ENCODE measurements at regions not wholly inside any gene's neighbourhood (a gene's known extent, or its start where the extent isn't known, plus 50 kb on each side); places are given as distances from the start of the nearest gene placed in this dataset.

DNA sequence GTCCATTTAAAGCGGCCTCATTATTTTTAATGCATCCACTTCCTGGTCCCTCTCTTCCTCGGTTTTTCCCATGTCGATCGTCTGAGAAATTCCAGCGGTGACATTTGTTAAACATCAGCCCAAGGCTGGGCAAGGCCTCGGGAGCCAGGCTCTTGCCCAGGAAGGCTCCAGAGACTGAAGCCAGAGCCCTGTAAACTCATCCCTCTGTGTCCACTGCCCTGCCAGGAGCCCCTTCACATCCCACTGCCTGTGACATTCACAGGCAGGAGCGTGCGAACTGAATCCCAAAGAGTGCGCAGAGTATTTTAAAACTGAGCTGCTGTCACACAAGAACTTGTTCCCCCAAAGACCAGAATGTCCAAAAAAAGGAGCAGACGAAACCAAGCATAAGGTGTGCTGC lies 56.5 kb upstream of the ANO1 start:
- no peak overlapping the region for H3K27ac ChIP-seq (ENCODE audit: low read depth, low read length, severe bottlenecking)
- 93 to 94% methylated on average over 8 to 10 of the region's 10 CpGs for WGBS, 2 experiments (ENCODE audit: insufficient coverage in 2 of 2)

DNA sequence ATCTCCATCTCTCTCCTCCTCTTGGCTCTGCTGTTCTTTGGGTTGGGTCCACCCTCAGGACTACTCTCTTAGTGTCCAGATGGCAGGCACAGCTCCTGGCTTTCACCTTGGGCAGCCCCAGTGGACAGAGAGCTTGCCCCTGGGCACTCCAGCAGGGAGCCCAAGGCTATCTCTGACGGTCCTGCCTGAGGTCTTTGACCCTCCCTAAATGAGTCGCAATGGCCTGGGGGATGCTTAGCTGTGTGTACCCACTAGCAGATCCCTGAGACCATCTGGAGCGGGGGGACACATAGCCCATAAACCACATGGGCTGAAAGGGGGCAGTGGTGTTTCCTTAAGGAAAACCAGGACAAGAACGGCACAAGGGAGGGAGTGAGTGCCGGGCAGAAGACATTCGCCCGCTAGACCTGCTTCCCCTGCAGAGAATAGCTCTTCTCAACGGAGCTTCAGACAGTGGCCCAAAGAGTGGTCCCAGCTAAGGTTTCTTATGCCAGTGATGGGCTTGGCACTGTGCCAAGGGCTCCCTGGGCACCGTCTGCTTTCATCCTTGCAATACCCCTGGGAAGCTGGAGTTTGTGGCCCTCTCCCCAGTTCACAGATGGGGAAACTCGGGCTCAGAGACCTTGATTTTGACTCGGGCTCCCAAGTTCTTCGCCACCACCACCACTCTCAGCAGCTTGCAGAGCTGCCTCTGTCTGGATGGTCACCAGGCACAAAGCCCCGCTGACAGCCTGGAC lies 53.9 kb upstream of the ANO1 start:
- Histone ChIP-seq H3K9me3 (ENCODE audit: control insufficient read depth, low read length) (peaks cover 4% of the 10 kb centered on the region), H3K27ac (ENCODE audit: low read depth, low read length, severe bottlenecking) (no peak overlapping the region), H3K4me1 (ENCODE audit: control insufficient read depth, insufficient read depth, low read length, poor library complexity, severe bottlenecking) (peaks cover 6% of the 10 kb centered on the region), H3K36me3 (ENCODE audit: control insufficient read depth, insufficient read depth, low read length) (no peaks in the 10 kb centered on the region), H3K4me3 (ENCODE audit: extremely low read depth, insufficient read depth, low read length, poor library complexity, severe bottlenecking) (no peak overlapping the region)
- WGBS, 2 experiments (ENCODE audit: insufficient coverage in 2 of 2): 86 to 90% methylated on average over 10 to 12 of the region's 13 CpGs

More for the DNA sequence above, 56.5 kb upstream of the ANO1 start:
- Histone ChIP-seq H3K4me3 (ENCODE audit: extremely low read depth, insufficient read depth, low read length, poor library complexity, severe bottlenecking) (no peak overlapping the region), H3K9me3 (ENCODE audit: control insufficient read depth, low read length) (peaks cover 4% of the 10 kb centered on the region), H3K36me3 (ENCODE audit: control insufficient read depth, insufficient read depth, low read length) (no peaks in the 10 kb centered on the region), H3K4me1 (ENCODE audit: control insufficient read depth, insufficient read depth, low read length, poor library complexity, severe bottlenecking) (peaks cover 3% of the 10 kb centered on the region)

GRCh38 chr11:70024773-70025045 lies 53.4 kb upstream of the ANO1 start:
- 95 to 100% methylated on average over 2 to 3 of the region's 3 CpGs for WGBS, 2 experiments (ENCODE audit: insufficient coverage in 2 of 2)
- H3K27ac ChIP-seq (ENCODE audit: low read depth, low read length, severe bottlenecking): no peak overlapping the region

DNA sequence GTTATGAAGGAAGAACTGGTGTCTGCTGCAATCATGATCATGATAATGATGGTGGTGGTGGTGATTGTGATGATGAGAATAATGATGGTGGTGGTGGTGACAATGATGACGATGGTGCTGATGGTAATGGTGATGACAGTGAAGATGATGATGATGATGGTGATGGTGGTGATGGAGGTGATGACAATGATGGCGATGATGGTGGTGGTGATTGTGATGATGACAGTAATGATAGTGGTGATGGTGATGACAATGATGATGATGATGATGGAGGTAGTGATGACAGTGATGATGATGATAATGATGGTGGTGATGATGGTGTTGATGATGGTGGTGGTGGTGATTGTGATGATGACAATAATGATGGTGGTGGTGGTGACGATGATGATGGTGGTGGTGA lies 52.8 kb upstream of the ANO1 start:
- no peak overlapping the region for H3K4me3 ChIP-seq (ENCODE audit: extremely low read depth, insufficient read depth, low read length, poor library complexity, severe bottlenecking)
- no peaks in the 10 kb centered on the region for H3K36me3 ChIP-seq (ENCODE audit: control insufficient read depth, insufficient read depth, low read length)
- H3K4me1 ChIP-seq (ENCODE audit: control insufficient read depth, insufficient read depth, low read length, poor library complexity, severe bottlenecking): peaks cover 6% of the 10 kb centered on the region
- H3K27ac ChIP-seq (ENCODE audit: low read depth, low read length, severe bottlenecking): no peak overlapping the region
- WGBS, 2 experiments (ENCODE audit: insufficient coverage in 2 of 2): 88 to 96% methylated on average over 3 of the region's 3 CpGs
- peaks cover 4% of the 10 kb centered on the region for H3K9me3 ChIP-seq (ENCODE audit: control insufficient read depth, low read length)

More at GRCh38 chr11:70024773-70025045, 53.4 kb upstream of the ANO1 start:
- Histone ChIP-seq H3K36me3 (ENCODE audit: control insufficient read depth, insufficient read depth, low read length) (no peaks in the 10 kb centered on the region), H3K9me3 (ENCODE audit: control insufficient read depth, low read length) (peaks cover 4% of the 10 kb centered on the region), H3K4me1 (ENCODE audit: control insufficient read depth, insufficient read depth, low read length, poor library complexity, severe bottlenecking) (peaks cover 6% of the 10 kb centered on the region), H3K4me3 (ENCODE audit: extremely low read depth, insufficient read depth, low read length, poor library complexity, severe bottlenecking) (no peak overlapping the region)

DNA sequence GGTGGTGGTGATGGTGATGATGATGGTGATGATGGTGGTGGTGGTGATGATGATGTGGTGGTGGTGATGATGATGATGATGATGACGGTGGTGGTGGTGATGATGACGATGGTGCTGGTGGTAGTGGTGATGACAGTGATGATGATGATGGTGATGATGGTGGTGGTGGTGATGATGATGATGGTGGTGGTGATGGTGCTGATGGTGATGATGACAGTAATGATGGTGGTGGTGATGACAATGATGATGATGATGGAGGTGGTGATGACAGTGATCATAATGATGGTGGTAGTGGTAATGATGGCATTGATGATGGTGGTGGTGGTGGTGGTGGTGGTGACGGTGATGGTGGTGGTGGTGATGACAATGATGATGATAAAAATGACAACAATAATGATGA lies 52.1 kb upstream of the ANO1 start:
- Histone ChIP-seq H3K9me3 (ENCODE audit: control insufficient read depth, low read length) (peaks cover 4% of the 10 kb centered on the region), H3K27ac (ENCODE audit: low read depth, low read length, severe bottlenecking) (no peak overlapping the region), H3K36me3 (ENCODE audit: control insufficient read depth, insufficient read depth, low read length) (no peaks in the 10 kb centered on the region), H3K4me1 (ENCODE audit: control insufficient read depth, insufficient read depth, low read length, poor library complexity, severe bottlenecking) (peaks cover 6% of the 10 kb centered on the region), H3K4me3 (ENCODE audit: extremely low read depth, insufficient read depth, low read length, poor library complexity, severe bottlenecking) (no peak overlapping the region)
- WGBS, 2 experiments (ENCODE audit: insufficient coverage in 2 of 2): 78 to 100% methylated on average over 1 to 3 of the region's 3 CpGs

GRCh38 chr11:70026726-70027125 lies 51.4 kb upstream of the ANO1 start:
- WGBS, 2 experiments (ENCODE audit: insufficient coverage in 2 of 2): 84 to 100% methylated on average over 3 of the region's 5 CpGs
- Histone ChIP-seq H3K4me3 (ENCODE audit: extremely low read depth, insufficient read depth, low read length, poor library complexity, severe bottlenecking) (no peak overlapping the region), H3K36me3 (ENCODE audit: control insufficient read depth, insufficient read depth, low read length) (no peaks in the 10 kb centered on the region), H3K27ac (ENCODE audit: low read depth, low read length, severe bottlenecking) (no peak overlapping the region), H3K9me3 (ENCODE audit: control insufficient read depth, low read length) (peaks cover 4% of the 10 kb centered on the region), H3K4me1 (ENCODE audit: control insufficient read depth, insufficient read depth, low read length, poor library complexity, severe bottlenecking) (peaks cover 3% of the 10 kb centered on the region)

DNA sequence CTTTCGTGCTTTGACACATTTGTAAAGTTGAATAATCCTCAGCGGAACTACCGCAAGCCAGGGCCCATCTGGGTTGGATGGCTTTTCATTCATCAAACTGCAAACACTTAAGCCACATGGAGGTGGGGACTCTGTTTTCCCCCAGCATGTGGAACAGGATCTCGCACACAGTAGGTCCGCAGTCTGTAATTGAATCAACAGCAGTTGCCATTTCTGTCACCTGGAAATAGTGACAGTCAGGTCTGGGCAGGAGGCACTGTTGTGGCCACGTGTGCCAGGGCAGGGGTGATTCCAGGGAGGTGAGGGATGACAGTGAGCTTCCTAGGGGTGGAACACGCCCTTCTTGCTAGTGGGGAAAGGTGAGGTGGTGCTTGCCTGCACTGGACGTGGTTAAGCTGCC lies 50.7 kb upstream of the ANO1 start:
- Histone ChIP-seq H3K9me3 (ENCODE audit: control insufficient read depth, low read length) (peaks cover 4% of the 10 kb centered on the region), H3K27ac (ENCODE audit: low read depth, low read length, severe bottlenecking) (no peak overlapping the region)
- 95 to 96% methylated on average over 8 of the region's 8 CpGs for WGBS, 2 experiments (ENCODE audit: insufficient coverage in 2 of 2)

DNA sequence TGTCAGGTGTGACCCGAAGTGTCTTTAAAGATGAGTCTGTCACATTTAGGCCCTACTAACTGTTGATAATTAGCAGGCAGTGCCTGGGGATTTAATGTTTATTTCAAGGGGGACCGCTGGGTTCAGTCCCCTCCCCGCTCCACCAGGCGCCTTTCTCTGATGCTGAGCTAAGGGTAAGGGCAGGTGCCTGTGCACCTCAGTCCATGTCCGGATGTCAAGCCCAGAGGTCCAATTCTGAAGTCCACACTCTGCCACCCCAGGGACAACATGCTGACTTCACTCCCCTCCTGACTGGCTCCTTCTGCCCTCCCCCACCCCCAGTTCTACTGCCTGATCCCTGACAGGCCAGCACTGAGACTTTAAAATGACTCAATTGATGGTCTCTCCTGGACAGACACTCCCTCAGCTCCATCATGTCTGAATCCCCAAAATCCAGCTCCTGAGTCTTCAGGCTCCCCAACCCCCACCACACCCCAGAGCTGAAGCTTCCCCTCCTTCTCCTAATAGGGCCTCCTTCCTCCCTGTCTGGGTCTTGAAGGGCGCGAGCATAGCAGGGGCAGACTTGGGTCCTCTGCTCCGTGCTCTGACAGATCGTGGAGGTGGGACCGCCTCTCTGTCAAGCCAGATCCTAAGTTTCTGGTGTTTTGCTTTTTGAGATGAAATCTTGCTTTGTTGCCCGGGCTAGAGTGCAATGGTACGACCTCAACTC lies 49.8 kb upstream of the ANO1 start:
- H3K4me3 ChIP-seq (ENCODE audit: extremely low read depth, insufficient read depth, low read length, poor library complexity, severe bottlenecking): no peak overlapping the region

More for the DNA sequence above, 50.7 kb upstream of the ANO1 start:
- H3K4me1 ChIP-seq (ENCODE audit: control insufficient read depth, insufficient read depth, low read length, poor library complexity, severe bottlenecking): peaks cover 3% of the 10 kb centered on the region
- no peaks in the 10 kb centered on the region for H3K36me3 ChIP-seq (ENCODE audit: control insufficient read depth, insufficient read depth, low read length)
- H3K4me3 ChIP-seq (ENCODE audit: extremely low read depth, insufficient read depth, low read length, poor library complexity, severe bottlenecking): no peak overlapping the region

More for the DNA sequence above, 49.8 kb upstream of the ANO1 start:
- H3K4me1 ChIP-seq (ENCODE audit: control insufficient read depth, insufficient read depth, low read length, poor library complexity, severe bottlenecking): peaks cover 3% of the 10 kb centered on the region
- peaks cover 4% of the 10 kb centered on the region for H3K9me3 ChIP-seq (ENCODE audit: control insufficient read depth, low read length)
- WGBS, 2 experiments (ENCODE audit: insufficient coverage in 2 of 2): 84 to 86% methylated on average over 4 to 11 of the region's 12 CpGs
- H3K27ac ChIP-seq (ENCODE audit: low read depth, low read length, severe bottlenecking): no peak overlapping the region
- H3K36me3 ChIP-seq (ENCODE audit: control insufficient read depth, insufficient read depth, low read length): no peaks in the 10 kb centered on the region
